HG02852 (cell line): ENCODE measurements at regions not wholly inside any gene's neighbourhood (a gene's known extent, or its start where the extent isn't known, plus 50 kb on each side); places are given as distances from the start of the nearest gene placed in this dataset.

Experiments
- ATAC-seq: cut with Tn5 transposase; IDR thresholded peaks from one replicate; pipeline ENCODE4 v1.9.1; 2021; ENCODE audit warnings: mild to moderate bottlenecking, moderate library complexity; ENCODE audit not compliant: unreplicated experiment

GRCh38 chr18:73478191-73478590, 610.4 kb upstream of the NETO1 start:
- ATAC-seq = no peak

GRCh38 chr18:73476031-73476430, 608.2 kb upstream of the NETO1 start:
- no peak for ATAC-seq

GRCh38 chr18:73462092-73462491, 594.3 kb upstream of the NETO1 start:
- no peak for ATAC-seq

GRCh38 chr18:73461780-73462059, 593.9 kb upstream of the NETO1 start:
- no peak for ATAC-seq

GRCh38 chr18:73461038-73461779, 593.4 kb upstream of the NETO1 start:
- ATAC-seq = no peak

- ATAC-seq = no peak
Measured at GRCh38 chr18:73458186-73458964, 590.6 kb upstream of the NETO1 start.

- ATAC-seq = no peak
Measured at GRCh38 chr18:73456643-73457042, 588.9 kb upstream of the NETO1 start.

- ATAC-seq = no peak
Measured at GRCh38 chr18:73452866-73453265, 585.1 kb upstream of the NETO1 start.

- ATAC-seq = no peak
Measured at GRCh38 chr18:73446502-73446901, 578.7 kb upstream of the NETO1 start.

- no peak for ATAC-seq
Measured at GRCh38 chr18:73431620-73432019, 563.8 kb upstream of the NETO1 start.

GRCh38 chr18:73421010-73421409, 553.2 kb upstream of the NETO1 start:
- no peak for ATAC-seq

GRCh38 chr18:73419531-73419930, 551.7 kb upstream of the NETO1 start:
- ATAC-seq = no peak

- ATAC-seq = no peak
Measured at GRCh38 chr18:73414598-73414997, 546.8 kb upstream of the NETO1 start.

GRCh38 chr18:73414069-73414468, 546.3 kb upstream of the NETO1 start:
- no peak for ATAC-seq

- ATAC-seq = no peak
Measured at GRCh38 chr18:73409242-73409641, 541.5 kb upstream of the NETO1 start.

- ATAC-seq = no peak
Measured at GRCh38 chr18:73408469-73408868, 540.7 kb upstream of the NETO1 start.

GRCh38 chr18:73407506-73407905, 539.7 kb upstream of the NETO1 start:
- ATAC-seq = no peak

GRCh38 chr18:73384246-73384645, 516.5 kb upstream of the NETO1 start:
- ATAC-seq = no peak

GRCh38 chr18:73381699-73382036, 513.9 kb upstream of the NETO1 start:
- ATAC-seq = no peak

- ATAC-seq = no peak
Measured at GRCh38 chr18:73381016-73381698, 513.4 kb upstream of the NETO1 start.

GRCh38 chr18:73366713-73367112, 498.9 kb upstream of the NETO1 start:
- ATAC-seq = no peak

GRCh38 chr18:73365018-73365417, 497.2 kb upstream of the NETO1 start:
- no peak for ATAC-seq
